Activated naive CD4-positive, alpha-beta T cell (primary cell): ENCODE measurements at regions not wholly inside any gene's neighbourhood (a gene's known extent, or its start where the extent isn't known, plus 50 kb on each side); places are given as distances from the start of the nearest gene placed in this dataset.
A peak's percentile ranks its signal among the peaks of the same experiment; 100 is the strongest.
"Not testable (repeated sequence)": the region's sequence is repeated elsewhere in the genome, so short reads cannot be mapped to it uniquely, and the experiment has no call there.

Experiments
- DNase-seq, 4 experiments: peaks; one replicate each; lab custom pipeline; 2025; lab: John Stamatoyannopoulos, UW

DNA sequence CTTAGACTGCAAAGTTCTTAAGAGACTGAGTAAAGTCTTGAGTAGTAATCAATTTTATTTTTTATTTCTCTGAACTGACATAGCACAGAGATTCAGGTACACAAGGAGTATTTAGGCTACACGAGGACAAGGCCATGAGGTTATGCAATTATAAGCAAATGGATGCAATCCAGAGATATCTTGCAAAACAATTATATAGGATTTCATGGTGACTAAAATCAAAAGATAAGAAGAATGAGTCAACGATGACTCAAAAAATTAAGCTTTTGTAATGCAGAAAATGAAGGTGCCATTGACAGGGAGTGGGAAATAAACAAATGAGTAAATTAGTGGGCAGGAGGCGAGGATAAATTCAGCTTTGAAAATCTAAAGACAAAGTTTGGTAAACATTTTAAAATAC lies 66.7 kb upstream of the MYO3A start:
- no peak for DNase-seq

DNA sequence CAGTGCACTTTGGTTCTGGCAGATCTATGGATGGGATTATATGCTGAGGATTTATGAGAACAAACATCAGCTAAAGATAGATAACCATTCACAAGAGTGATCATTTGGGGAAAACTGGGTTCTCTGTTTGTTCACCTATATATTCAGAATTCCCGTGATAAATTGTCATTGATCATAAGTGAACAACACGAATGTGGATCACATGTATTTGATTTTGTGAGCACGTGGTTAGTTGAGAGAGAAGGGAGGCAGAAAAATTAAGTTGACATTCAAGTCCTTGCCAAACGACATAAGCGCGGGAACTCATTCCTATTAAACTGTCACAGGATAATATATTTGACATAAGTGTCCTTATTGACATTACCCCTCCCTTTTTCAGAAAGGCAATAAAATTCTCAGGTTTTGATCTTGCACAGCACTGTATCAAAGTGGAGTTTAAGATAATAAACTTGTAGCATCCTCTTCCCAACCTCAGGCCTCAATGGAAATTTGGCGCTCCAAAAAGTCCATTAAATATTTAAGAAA lies 64.9 kb upstream of the MYO3A start:
- DNase-seq, result no peak

DNA sequence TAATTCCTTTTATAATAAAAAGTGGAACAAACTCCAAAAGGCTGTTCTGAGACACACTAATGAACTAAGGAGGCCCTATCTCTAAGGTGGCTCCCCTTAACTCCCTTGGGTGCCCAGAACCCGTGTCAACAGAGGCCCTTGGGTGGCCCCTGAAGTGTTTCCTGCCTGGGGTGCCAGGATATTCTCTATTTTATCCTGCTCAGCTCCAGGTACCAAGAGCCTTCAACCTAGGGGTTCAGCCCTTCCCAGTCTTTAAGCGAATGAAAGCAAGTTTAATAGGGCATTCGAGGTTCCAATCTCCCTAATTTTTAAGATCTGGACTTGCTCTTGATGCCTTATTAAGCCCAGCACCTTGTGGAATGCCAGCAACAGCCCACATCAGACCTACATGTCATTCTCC lies 64.4 kb upstream of the MYO3A start:
- no peak for DNase-seq

DNA sequence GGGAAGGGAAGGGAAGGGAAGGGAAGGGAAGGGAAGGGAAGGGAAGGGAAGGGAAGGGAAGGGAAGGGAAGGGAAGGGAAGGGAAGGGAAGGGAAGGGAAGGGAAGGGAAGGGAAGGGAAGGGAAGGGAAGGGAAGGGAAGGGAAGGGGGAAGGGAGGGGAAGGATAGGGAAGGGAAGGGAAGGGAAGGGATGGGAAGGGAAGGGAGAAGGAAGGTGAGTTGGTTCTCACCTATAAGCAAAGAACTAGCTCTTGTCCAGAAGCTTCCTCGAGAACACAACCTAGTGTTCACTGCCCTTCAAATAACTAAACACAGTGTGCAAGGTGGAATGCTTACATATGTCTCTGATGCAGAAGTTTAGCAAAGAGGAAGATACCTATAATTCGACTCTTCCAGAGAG lies 59.6 kb upstream of the MYO3A start:
- not testable (repeated sequence) for DNase-seq

DNA sequence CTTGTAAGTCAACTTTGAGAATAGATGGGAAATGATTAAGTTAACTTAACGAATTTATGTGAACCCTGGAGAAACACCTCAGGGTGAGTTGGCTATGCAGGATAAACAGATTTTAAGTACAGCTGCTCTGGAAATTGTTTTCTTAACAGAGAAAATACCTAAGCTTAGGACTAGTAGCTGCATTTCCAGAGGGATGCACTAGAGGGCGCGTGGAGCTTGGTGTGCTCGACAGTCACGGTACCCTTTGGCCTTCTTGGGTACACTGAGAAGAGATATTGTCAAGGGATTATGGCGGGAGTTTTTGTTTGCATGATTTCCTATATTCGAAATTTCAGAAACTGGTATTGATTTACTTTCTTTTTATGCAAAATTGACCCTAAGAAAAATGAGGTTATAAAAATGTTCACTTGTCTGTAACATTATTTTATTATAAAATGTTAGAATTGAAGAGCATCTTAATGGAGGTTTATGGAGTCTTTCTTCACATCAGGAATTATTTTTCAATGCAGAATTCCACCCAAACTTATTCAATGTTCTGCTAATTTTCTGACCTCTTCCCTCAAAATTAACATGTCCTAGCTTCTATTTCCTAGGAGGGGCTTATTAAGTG lies 58.4 kb upstream of the MYO3A start:
- peak; percentile 4 to 43 (median 30) for DNase-seq

DNA sequence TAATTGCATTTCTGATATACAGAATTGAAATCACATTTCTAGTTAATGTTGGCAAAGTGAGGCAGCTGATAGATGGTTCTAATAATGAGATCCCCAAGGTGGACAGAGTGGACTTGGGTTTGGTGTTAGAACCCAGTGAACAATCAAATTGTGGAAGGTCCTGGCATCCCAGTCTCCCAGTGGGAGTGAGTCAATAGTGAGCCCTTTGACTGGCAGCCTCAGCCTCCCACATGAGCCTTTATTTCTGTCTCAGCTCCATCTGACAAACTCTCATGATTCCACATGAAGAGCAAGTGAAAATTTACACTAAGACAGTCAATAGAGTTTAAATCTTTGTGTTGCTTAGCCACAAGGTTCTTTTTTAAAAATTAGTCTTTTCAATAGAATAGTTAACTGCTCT lies 56.7 kb upstream of the MYO3A start:
- DNase-seq, result no peak
